ENCODE measurements at regions not wholly inside any gene's neighbourhood (a gene's known extent, or its start where the extent isn't known, plus 50 kb on each side); places are given as distances from the start of the nearest gene placed in this dataset.

- TF ChIP-seq CTCF (IDR thresholded peaks at IDR 0.05; ENCODE audit: low read length), result no peak
- no peak for TF ChIP-seq EZH2 (IDR thresholded peaks at IDR 0.05; ENCODE audit: borderline replicate concordance, low read length)
Measured at GRCh38 chr9:26639761-26640160, 252.8 kb downstream of the CAAP1 start.
